Stimulated activated CD8-positive, alpha-beta memory T cell treated with anti-CD3 and anti-CD28 coated beads, Interleukin-2, amount 100 ng/mL, for 1 hour (primary cell): ENCODE measurements at regions not wholly inside any gene's neighbourhood (a gene's known extent, or its start where the extent isn't known, plus 50 kb on each side); places are given as distances from the start of the nearest gene placed in this dataset.

Source experiments
- DNase-seq, 2 donors: peaks; one replicate each; pipeline ENCODE4 v3.0.0-alpha.2; 2020; ENCODE audit warnings: low read depth in 2 of 2

DNA sequence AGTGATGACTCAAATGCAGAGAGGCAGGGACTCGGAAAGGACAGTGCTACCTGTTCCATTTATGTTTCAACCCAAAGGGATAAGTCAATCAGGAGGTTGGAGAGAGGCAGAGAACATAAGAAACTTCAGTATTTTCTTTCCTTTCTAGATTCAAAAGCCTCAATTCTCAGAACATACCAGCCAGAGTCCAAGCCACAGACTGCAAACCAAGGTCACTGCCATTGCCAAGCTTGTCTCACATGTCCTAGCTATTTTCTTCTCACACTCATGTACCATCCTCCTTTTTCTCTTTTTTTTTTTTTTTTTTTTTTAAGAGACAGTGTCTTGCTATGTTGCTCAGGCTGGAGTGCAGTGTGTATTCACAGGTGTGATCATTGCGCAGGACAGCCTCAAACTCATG is 111.7 kb upstream of the AKIP1 start:
- no peak for DNase-seq

DNA sequence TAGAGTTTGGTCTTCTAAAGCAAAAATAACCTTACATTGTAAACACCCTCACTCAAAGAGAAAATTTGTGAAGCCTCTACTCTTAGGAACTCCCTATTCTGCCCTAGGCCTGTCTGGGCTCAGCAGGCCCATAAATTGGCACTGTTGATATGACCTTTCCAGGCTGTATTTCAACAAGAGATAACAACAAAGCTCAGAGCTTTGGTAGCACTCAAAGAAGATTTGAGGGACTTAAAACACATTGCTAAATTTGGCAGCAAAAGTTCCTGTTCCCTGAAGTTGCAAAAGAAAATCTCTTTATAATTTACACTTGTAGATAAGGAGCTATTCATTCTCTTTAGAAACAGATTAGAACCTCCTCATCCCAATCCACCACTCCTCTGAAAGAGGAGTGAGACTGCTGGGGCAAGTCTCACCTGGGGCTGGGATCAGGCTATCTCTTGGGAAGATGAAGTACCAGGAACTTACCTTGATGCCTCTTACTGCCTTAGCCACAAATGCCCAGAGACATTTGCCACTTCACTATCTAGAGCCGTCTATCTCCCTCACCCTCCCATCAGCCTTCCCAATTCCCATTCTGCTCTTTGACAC is 110.4 kb upstream of the AKIP1 start:
- no peak for DNase-seq

DNA sequence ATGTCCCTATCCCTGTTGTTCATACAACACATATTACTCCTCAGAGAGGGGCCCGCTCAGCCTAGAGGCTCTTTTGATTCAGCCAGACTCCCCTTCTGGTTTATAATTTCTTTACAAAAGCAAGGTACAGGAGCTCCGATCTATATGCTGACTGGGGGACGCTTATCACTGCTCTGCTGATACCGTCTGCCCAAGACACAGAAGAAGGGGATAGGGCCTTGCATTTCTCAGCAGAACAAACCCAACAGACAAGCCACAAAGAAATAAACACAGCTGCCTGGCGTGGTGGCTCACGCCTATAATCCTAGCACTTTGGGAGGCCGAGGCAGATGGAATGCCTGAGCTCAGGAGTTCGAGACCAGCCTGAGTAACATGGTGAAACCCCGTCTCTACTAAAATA is 109.9 kb upstream of the AKIP1 start:
- no peak for DNase-seq

DNA sequence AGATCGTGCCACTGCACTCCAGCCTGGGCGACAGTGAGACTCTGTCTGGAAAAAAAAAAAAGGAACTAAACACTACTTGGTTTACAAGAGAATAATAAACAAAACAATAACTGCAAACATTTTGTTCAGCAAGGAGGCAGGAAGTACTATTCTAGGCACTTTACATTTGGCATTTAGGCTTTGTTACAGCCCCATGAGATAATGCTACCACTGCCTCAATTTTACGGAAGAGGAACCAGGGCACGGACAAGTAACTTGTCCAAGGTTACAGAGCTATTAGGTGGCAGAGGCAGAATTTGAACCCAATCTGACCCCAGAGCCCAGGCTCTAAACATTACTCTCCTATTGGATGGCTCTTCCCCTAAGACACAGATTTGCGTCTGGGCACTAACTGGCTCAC is 108.7 kb upstream of the AKIP1 start:
- no peak for DNase-seq

DNA sequence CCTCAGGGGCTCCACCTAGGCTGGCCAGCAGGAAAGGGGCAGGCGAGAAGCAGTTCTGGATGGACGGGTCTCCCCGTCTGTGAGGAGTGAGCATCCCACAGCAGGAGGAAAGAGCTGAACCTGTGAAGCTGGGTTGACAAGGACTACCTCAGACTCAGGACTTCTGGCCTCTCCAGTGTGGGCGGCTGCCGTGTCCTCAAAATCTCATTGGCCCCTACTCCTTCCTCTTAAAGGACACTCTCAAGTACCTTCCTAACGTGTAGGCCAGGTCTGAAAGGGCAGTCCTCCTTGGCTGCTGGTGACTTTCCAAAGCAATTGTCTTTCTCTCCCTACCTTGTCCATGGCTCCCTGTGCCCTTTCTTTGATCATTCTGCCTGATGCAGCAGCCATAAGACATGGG is 107.0 kb upstream of the AKIP1 start:
- no peak for DNase-seq

DNA sequence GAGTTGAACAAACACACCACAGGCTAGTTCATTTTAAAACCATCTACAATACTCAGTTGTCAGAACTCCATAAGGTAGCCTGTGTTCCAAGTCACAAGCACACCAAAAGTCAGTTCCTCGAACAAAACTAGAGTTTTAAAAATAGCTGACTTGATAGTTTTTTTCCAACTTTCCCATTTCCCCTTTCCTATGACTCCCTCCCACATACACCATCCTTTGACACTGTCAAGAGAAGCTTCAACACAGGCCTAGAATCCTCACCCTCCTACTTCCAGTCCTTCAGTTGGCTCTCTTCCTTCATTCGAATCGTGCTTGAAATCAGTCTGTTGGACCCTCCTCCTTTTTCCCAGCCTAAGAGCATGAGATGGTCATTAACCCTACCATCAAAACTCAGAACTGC is 105.7 kb upstream of the AKIP1 start:
- no peak for DNase-seq

DNA sequence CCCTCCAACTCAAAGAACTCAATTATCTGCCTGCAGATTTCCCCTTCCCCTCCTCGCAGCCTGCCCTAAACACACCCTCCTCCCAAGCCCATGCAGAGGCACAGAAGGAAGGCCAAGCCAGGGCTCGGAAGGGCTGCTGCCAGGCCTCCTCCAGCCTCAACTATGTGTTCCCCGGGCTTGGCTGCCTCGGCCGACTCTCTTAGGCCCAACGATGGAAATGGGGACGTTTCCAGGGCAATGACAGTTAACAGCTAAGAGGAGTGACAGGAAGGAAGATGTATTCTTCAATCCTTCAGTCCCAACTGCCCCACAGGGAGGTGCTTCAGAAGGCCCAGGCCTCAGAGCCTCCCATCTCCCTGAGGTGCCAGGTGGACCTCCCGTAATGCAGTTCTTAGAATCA is 104.0 kb upstream of the AKIP1 start:
- no peak for DNase-seq

DNA sequence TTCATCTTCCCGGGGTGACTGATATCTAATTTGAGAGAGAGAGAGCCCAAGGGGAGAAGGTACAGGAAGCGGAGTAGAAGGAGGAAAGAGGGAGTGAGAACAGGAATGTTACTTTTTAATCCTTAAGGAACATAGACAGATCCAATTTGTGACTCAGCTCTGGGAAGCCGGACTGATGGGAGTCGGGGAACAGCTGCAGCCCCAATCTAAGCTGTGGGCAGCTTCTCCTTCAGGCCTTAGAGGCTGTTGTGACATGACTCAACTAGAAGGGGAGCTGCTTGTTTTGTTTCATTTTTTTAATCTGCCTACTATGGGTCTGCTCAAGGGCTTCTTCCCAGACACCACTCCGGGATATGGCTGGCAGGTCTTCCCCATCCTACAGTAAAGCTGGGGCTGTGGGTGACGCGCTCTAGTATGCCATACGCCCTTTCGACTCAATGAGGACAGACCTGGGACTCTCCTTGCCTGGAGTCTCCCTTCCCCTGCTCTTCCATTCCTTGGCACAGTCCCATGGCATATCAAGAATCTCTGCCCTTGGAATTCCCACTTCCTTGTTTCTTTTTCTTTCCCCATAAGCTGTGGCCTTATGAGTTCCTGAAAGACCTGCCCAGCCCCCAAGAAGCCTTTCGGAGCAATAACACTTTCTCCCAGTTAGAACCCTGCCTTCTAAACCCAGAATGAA is 103.3 kb upstream of the AKIP1 start:
- no peak for DNase-seq

DNA sequence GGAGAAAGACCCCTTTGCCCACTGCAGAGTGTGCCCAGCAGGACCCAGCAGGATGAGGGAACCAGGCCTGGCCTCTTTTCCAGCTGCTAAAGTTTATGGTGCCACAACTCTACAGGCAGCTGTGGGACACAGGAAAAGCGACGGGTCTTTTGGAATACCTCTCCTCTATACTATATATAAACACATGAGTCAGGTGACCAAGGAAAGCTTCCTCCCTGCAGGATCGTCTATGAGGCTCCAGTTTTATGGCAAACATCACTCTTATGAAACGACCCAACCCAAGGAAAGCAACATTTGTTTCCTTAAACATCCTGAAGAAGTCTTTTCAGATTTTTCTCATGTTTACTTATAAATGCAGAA is 102.8 kb upstream of the AKIP1 start:
- DNase-seq = no peak

DNA sequence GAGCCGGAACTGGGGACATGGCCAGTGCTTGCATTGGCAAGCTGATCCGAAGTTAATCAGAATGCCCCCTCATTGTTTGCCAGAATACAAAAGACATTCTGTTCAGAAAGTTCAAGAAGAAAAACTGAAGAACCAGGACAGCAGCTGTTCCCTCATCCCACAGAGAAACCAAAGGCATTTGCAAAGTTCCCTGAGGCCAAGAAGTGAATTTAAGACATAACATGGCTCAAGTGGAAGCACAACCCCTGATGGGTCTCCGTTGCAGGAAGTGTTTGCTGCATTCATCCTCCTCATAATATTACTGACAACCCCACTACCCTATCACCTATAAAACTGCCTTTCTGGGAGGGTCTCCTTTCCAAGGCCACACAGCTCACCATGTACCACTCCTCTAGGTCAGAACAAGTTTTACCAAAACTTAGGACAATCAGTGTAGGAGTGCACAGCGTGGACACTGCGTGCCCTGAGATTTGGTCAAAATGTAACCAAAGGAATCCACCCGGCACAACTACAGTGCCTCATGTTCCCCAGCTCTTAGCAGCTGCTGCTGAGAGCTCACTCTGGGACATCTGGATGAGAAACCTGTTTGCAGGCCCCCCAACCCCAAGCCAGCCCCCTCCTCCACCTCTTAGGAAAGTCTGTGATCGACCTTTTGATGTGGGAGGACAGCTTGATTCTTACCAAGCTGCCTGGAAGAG is 101.6 kb upstream of the AKIP1 start:
- no peak for DNase-seq

DNA sequence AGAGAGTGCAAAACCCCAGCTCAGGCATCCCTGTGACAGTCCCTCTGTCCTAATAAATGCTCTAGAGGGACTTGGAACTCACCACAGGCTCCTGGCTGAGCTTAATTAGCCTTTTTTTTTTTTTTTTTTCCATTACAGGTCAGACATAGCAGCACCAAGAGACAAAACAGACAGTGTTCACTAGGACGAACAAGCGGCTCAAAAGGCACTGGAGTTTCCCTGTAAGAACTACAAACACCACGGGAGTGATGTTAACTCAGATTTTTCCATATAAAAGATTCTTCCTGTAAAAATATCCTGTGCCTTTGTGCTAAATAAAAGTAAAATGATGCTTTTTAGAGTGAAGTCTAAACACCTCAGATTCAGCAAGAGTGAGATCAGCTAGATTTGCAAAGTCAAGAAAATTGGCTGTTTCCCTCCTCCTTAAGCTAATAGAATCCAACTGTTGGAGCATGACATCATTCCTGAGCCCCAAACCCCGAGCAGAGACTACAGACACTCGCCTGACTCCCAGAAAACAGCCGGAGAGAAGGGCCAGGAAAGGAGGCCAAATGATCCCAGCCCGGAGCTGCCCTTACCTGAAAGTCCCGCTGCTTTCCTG is 101.0 kb upstream of the AKIP1 start:
- no peak for DNase-seq

DNA sequence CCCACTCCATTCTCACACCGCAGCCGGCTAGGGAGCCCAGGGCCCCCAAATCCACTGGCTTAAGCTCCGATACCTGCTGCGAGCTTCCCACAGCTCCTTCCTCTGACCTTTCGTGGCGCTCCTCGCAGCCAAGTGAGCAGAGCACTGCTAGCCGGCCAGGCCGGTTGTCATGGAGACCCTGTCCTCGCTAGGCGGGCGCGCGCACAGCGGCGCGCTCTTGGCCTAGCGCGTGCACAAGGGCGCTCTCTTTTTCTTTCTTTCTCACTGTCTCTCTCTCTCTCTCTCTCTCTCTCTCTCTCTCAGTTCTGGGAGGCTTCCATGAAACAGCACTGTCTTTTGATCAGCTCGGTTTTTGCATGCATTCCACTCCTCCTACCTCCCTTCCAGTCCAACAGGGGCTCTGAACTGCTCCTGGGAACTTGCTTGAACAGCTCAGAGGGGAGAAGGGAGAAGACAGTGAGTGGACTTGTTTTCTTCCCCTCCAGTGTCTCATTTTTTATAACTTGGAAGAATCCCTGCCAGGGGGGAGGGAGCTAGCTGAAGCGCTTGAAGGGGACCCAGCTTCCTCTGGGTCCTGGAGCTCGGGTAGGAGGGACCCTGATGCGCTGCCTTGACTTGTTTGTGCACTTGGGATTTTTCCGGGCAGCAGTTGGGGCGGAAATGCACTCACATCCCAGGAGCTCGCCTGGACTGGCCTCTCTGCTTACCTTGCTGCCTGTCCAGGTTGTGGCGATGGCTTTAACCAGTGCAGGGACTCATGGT is 100.3 kb upstream of the AKIP1 start:
- DNase-seq = no peak

DNA sequence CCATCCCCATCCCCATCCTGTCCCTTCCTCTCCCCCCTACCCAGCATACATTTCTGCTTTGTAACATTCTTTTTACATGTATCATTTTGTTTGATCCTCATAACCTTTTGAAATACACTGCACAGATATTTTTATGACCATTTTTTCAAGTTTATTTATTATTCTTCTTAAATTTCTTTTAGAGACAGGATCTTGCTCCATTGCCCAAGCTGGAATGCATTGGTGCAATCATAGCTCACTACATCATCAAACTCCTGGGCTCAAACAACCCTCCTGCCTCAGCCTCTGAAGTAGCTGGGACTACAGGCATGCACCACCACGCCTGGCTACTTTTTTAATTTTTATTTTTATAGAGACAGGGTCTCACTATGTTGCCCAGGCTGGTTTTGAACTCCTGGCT is 99.4 kb upstream of the AKIP1 start:
- no peak for DNase-seq

DNA sequence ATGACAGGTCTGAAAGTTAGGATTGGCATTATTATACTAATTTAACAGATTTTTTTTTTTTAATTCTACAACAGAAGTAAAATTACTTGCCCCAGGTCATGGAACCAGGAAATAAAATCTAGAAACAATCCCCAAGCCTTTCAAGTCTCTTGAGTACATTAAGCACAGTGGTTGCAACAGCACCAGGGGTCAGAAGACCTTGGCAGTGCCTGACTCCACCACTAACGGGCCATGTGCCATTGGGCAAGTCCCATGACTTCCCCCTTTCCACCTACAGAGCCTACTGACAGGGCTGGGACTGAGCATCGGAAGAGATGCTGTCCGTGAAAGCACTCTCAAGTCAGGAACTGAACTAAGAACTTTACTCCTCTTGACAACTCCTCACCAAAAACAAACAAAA is 98.6 kb upstream of the AKIP1 start:
- no peak for DNase-seq

DNA sequence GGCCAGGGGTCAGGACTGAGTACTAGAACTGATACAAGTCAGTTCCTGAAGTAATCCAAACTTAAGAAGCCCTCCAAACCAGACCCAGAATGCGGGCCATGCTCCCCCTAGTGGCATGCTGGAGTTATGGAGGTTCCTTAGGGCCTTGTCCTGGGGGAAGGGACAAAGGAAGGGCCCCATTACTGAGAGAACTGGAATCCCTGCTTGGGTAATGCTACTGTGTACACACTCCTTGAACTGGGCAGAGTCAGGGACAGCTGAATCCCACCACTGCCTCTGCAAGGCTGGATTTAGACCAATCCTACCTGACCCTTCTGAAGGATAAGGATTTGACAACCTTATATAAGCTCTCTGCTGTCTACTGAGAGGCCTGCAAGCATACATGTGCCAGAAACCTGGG is 97.3 kb upstream of the AKIP1 start:
- DNase-seq = peak in 1 of 2 donors; percentile 7

DNA sequence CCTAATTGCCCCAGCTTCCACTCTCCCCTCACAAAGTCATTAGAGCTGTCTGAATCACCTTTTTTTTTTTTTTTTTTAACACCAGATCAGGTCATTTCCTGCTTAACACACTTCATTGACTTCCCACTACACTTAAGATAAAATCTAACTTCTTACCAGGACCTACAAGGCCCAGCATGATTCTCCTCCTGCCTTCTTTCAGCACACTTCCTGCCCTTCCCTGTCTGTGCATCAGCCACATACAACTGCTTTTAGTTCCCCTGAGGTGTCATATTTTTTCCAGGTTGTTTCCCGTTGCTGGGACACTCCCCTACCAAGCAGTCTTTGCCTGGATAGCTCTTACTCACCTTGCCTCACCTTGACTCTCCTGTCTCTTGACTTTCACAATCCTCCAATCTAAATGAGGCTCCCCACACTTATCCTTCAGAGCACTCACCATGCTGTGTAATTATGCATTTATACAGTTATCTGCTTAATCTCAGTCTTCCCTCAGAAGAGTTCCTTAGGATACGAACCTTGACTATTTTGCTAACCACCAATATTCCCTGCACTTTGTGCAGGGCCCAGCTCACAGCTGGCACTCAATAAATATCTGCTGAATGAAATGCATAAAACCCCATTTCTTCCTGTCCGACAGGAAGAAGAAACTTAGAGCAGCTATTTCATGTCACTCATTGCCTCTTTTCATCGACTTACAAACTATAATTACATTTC is 96.6 kb upstream of the AKIP1 start:
- no peak for DNase-seq

DNA sequence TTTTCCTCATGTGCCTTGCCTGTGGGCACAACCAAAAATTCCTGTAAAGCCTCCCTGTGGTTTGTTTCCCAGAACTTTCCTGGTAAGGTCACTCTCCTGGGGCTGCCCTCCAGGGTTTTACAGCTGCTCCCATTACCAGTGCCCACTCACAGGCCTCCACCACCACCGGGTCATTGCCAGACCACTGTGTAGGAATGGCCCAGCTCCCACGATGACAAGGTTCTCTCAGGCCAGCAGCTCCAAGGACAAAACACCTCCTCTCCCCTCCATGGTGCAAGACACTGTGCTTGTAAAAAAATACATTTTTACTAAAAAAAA is 96.1 kb upstream of the AKIP1 start:
- no peak for DNase-seq

DNA sequence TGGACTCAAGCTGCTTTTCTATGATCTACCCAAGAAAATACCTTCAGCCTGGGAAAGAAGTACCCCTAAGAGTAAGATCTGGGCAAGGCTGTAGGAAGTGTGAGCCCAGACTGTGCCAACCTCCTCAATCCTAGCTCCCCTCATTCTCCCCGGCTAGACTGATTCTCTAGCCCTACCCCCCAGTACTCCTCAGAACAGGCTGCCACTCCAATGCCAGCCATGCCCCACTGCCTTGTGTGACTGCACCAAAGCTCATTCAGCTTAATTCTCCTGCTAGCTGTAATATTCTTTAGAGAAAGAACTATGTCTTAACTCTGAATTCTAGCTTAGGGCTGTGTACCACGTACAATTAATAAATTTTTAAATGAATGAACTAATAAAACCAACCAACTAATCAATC is 92.6 kb upstream of the AKIP1 start:
- DNase-seq = no peak

DNA sequence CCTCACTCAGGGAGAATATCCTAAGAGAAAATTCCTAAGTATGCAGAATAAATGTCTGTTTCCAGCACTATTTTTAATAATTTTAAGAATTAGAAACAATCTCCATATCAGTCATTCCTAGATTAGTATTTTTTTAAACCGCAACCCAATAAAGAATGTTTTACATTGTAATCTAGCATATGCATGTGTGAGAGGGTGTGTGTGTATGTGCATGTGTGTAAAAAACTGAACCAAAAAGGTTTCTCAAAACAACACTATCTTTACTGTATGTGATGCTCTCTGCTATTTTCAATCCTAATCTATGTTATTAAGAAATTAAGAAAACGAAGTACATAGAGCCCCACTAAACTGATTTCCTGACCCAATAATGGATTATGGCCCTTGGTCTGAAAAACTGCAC is 90.6 kb upstream of the AKIP1 start:
- DNase-seq = no peak

DNA sequence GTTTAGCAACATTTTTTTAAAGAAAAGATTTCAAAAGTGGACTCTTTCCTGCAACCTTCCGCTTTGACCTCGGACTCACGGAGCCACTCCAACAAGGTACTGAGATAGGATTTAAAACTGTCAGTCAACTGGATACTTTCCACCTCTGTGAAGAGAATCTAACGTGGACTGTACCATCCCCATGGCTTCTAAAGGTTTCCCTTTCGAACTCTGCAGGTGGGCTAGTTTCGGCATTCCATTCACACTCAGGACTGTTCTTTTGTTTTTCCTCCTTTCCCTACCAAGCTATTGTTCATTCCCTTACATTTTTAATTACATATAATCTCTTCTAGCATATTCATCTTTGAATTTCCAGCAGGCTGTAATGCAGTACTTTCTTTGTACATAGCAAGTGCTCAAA is 88.5 kb upstream of the AKIP1 start:
- DNase-seq = no peak

DNA sequence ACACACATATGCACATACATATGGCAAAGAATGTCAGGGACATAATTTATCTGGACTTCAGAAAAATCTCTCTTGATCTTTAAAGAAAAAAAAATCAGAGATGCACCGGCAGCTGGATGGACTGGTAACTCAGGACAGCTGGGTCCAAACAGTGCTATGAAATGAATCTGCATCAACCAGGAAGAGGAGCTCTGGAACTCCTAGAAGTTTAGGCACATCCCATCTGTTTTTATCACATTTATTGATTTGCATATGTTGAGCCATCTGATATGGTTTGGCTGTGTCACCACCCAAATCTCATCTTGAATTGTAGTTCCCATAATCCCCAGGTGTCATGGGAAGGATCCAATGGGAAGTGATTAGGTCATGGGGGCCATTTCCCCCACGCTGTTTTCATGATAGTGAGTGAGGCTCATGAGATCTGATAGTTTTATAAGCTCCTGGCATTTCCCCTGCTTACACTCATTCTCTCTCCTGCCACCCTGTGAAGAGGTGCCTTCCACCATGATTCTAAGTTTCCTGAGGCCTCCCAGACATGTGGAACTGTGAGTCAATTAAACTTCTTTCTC is 87.7 kb upstream of the AKIP1 start:
- DNase-seq = no peak
